H1 (cell line): ENCODE measurements at regions not wholly inside any gene's neighbourhood (a gene's known extent, or its start where the extent isn't known, plus 50 kb on each side); places are given as distances from the start of the nearest gene placed in this dataset.

Experiments
- CEBPB ChIP-seq: IDR thresholded peaks from 2 replicates; pipeline ENCODE4 v1.6.1; 2012; ENCODE audit warnings: low read depth, low read length
- POLR2A ChIP-seq, 2 experiments: IDR thresholded peaks; 1 replicate in 1 of 2; 2 replicates in 1 of 2; pipeline ENCODE4 v1.6.1; 2011; ENCODE audit warnings: low read depth in 2 of 2, low read length in 2 of 2, mild to moderate bottlenecking in 2 of 2; ENCODE audit errors: control extremely low read depth in 1 of 2

DNA sequence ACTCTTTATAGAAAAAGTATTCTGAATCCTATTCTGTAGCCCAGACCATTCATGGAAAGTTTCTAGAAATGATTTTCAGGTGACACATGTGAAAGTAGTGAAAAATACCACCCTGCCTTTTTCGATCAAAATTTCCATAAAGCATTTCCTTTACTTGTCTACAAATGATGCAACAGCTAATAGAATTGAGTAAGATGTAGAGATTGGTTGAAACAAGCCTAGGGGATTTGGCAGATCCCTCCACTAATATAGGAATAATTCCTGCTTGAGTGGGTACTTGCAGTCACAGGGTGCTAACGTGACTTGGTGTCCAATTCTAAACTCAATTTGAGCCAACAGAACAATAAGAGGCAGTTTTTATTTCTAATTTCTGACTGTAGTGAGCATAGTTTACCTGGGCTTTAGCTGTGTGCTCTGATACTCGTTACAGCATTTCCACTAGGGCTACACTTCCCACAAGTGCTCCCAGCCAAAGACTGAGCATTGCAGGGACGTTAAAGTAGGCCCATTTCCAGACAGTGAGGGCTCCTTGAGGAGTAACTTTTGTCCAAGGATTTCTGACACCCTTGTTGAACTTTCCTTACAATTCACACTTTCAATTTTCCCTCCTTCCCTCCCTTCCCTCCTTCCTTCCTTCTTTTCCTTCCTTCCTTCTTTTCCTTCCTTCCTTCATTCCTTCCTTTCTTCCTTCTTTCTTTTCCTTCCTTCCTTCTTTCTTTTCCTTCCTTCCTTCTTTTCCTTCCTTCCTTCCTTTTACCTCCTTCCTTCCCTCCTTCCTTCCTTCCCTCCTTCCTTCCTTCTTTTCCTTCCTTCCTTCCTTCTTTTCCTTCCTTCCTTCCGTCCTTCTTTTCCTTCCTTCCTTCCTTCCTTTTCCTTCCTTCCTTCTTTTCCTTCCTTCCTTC lies 53.9 kb upstream of the TP63 start:
- TF ChIP-seq CEBPB (no peak), POLR2A (IDR thresholded peaks at IDR 0.05; ENCODE audit: control extremely low read depth in 1 of 2, low read depth in 2 of 2, low read length in 2 of 2) (no peak)
